ENCODE measurements at regions not wholly inside any gene's neighbourhood (a gene's known extent, or its start where the extent isn't known, plus 50 kb on each side); places are given as distances from the start of the nearest gene placed in this dataset.

- TF ChIP-seq, protein P1, sequence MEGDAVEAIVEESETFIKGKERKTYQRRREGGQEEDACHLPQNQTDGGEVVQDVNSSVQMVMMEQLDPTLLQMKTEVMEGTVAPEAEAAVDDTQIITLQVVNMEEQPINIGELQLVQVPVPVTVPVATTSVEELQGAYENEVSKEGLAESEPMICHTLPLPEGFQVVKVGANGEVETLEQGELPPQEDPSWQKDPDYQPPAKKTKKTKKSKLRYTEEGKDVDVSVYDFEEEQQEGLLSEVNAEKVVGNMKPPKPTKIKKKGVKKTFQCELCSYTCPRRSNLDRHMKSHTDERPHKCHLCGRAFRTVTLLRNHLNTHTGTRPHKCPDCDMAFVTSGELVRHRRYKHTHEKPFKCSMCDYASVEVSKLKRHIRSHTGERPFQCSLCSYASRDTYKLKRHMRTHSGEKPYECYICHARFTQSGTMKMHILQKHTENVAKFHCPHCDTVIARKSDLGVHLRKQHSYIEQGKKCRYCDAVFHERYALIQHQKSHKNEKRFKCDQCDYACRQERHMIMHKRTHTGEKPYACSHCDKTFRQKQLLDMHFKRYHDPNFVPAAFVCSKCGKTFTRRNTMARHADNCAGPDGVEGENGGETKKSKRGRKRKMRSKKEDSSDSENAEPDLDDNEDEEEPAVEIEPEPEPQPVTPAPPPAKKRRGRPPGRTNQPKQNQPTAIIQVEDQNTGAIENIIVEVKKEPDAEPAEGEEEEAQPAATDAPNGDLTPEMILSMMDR (IDR thresholded peaks at IDR 0.05), result no peak
- TF ChIP-seq POLR2A (IDR thresholded peaks at IDR 0.05), result no peak
These were observed 61.7 kb upstream of the BCL2L14 start for GRCh38 chr12:12008931-12009611.
